ENCODE measurements at regions not wholly inside any gene's neighbourhood (a gene's known extent, or its start where the extent isn't known, plus 50 kb on each side); places are given as distances from the start of the nearest gene placed in this dataset.

GRCh38 chr11:13101644-13102512 lies 92.8 kb downstream of the RASSF10 start:
- TF ChIP-seq CTCF (IDR thresholded peaks at IDR 0.05) (no peak), ZFX (IDR thresholded peaks at IDR 0.05; ENCODE audit: borderline replicate concordance) (no peak)

All from 22Rv1 (cell line).